Neural cell (in vitro differentiated cells): ENCODE measurements at regions not wholly inside any gene's neighbourhood (a gene's known extent, or its start where the extent isn't known, plus 50 kb on each side); places are given as distances from the start of the nearest gene placed in this dataset.

Experiments
- H2AFZ ChIP-seq: fragments of 200-600, 300-800 bp; sonication (generic), shearing (Covaris generic); 2 replicates; pipeline ENCODE4 v1.6.0; 2014; ENCODE audit warnings: low read depth, mild to moderate bottlenecking, antibody characterized with exemption, low read length, moderate library complexity
- H3F3A ChIP-seq: fragments of 200-600 bp; shearing (Covaris generic); 2 replicates; pipeline ENCODE4 v1.6.1; 2016; ENCODE audit warnings: mild to moderate bottlenecking, moderate library complexity, mixed read lengths, antibody characterized with exemption, low read length; ENCODE audit not compliant: insufficient read depth, poor library complexity, severe bottlenecking
- H3K27ac ChIP-seq: fragments of 200-600, 300-800 bp; sonication (generic), shearing (Covaris generic); 2 replicates; pipeline ENCODE4 v1.5.1; 2014; ENCODE audit warnings: mild to moderate bottlenecking, low read length, moderate library complexity
- H3K27me3 ChIP-seq: fragments of 300-800, 200-600 bp; sonication (generic), shearing (Covaris generic); 2 replicates; pipeline ENCODE4 v1.6.0; 2014; ENCODE audit warnings: mild to moderate bottlenecking, low read depth, low read length, moderate library complexity; ENCODE audit not compliant: insufficient read depth
- H3K36me3 ChIP-seq: fragments of 300-800, 200-600 bp; sonication (generic), shearing (Covaris generic); 2 replicates; pipeline ENCODE4 v1.5.1; 2014; ENCODE audit warnings: mild to moderate bottlenecking, antibody characterized with exemption, low read length, moderate library complexity; ENCODE audit not compliant: insufficient read depth
- H3K4me2 ChIP-seq: fragments of 300-800, 200-600 bp; sonication (generic), shearing (Covaris generic); 2 replicates; pipeline ENCODE4 v1.6.0; 2014; ENCODE audit warnings: mild to moderate bottlenecking, low read length
- H3K4me3 ChIP-seq: fragments of 300-800, 200-600 bp; sonication (generic), shearing (Covaris generic); 2 replicates; pipeline ENCODE4 v1.5.1; 2014; ENCODE audit warnings: mild to moderate bottlenecking, low read length, moderate library complexity
- H3K79me2 ChIP-seq: fragments of 200-600 bp; shearing (Covaris generic); replicated peaks from 2 replicates; pipeline ENCODE4 v1.6.0; 2014; ENCODE audit warnings: mild to moderate bottlenecking, low read length, moderate library complexity; ENCODE audit not compliant: insufficient read depth
- H3K9ac ChIP-seq: fragments of 300-800, 200-600 bp; sonication (generic), shearing (Covaris generic); 2 replicates; pipeline ENCODE4 v1.6.1; 2016; ENCODE audit warnings: mild to moderate bottlenecking, low read length, mixed read lengths
- H3K9me2 ChIP-seq: fragments of 200-600 bp; shearing (Covaris generic); 2 replicates; pipeline ENCODE4 v1.6.1; 2016; ENCODE audit warnings: mild to moderate bottlenecking, low read length, mixed read lengths; ENCODE audit not compliant: insufficient read depth
- H3K9me3 ChIP-seq: fragments of 200-600, 300-800 bp; sonication (generic), shearing (Covaris generic); 2 replicates; pipeline ENCODE4 v1.6.1; 2016; ENCODE audit warnings: mild to moderate bottlenecking, mixed run types, low read length, moderate library complexity, mixed read lengths
- H4K20me1 ChIP-seq: fragments of 200-600 bp; shearing (Covaris generic); 2 replicates; pipeline ENCODE4 v1.6.1; 2016; ENCODE audit warnings: mild to moderate bottlenecking, mixed run types; ENCODE audit not compliant: insufficient read depth
- CTCF ChIP-seq: fragments of 450-650 bp; IDR thresholded peaks from 2 replicates; pipeline ENCODE4 v1.5.1; 2014; ENCODE audit warnings: antibody characterized with exemption, mild to moderate bottlenecking, moderate library complexity; ENCODE audit not compliant: poor library complexity, severe bottlenecking
- EP300 ChIP-seq: fragments of 450-650 bp; conservative IDR thresholded peaks from 2 replicates; pipeline ENCODE4 v1.6.1; 2014; ENCODE audit warnings: antibody characterized with exemption, mild to moderate bottlenecking, moderate library complexity; ENCODE audit not compliant: poor library complexity, severe bottlenecking
- EZH2 ChIP-seq: fragments of 200-600, 300-800 bp; shearing (Covaris generic), sonication (generic); IDR thresholded peaks from 2 replicates; pipeline ENCODE4 v1.6.1; 2014; ENCODE audit warnings: antibody characterized with exemption, low read length, borderline replicate concordance, mild to moderate bottlenecking; ENCODE audit not compliant: insufficient read depth, poor library complexity, severe bottlenecking
- MXI1 ChIP-seq: fragments of 450-650 bp; conservative IDR thresholded peaks from 2 replicates; pipeline ENCODE4 v1.6.1; 2014; ENCODE audit warnings: antibody characterized with exemption, mild to moderate bottlenecking; ENCODE audit not compliant: poor library complexity, severe bottlenecking
- POLR2AphosphoS5 ChIP-seq: IDR thresholded peaks from 2 replicates; pipeline ENCODE4 v1.6.1; 2012
- RAD21 ChIP-seq: fragments of 450-650 bp; conservative IDR thresholded peaks from 2 replicates; pipeline ENCODE4 v1.6.1; 2014; ENCODE audit warnings: antibody characterized with exemption, mild to moderate bottlenecking, moderate library complexity
- SMC3 ChIP-seq: fragments of 450-650 bp; conservative IDR thresholded peaks from 2 replicates; pipeline ENCODE4 v1.6.1; 2014; ENCODE audit warnings: antibody characterized with exemption, mild to moderate bottlenecking, moderate library complexity; ENCODE audit not compliant: poor library complexity
- TAF1 ChIP-seq: IDR thresholded peaks from 2 replicates; pipeline ENCODE4 v1.6.1; 2012; ENCODE audit warnings: low read depth
- TF ChIP-seq, protein P1 (sequence below): IDR thresholded peaks from 2 replicates; pipeline ENCODE4 v1.6.1; 2012; ENCODE audit warnings: borderline replicate concordance

GRCh38 chr10:90993340-90993739, 72.5 kb upstream of the ANKRD1 start:
- H3K4me2 ChIP-seq, result no peak overlapping the region

DNA sequence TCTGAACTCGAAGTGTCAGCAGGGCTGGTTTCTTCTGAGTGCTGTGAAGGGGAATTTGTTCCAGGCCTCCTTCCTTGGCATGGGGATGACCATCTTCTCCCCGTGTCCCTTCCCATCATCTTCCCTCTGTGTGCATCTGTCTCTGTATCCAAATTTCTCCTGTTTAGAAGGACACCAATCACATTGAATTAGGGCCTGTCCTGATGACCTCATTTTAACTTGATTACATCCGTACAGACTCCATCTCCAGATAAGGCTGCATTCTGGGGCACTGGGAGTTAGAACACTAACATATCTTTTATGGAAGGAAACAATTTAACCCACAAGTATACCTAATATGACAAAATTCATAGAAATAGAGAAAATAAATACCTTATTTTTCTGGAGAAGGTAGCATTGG, 76.8 kb upstream of the ANKRD1 start:
- H3F3A ChIP-seq, result no peaks in the 10 kb centered on the region
- no peaks in the 10 kb centered on the region for H4K20me1 ChIP-seq
- no peaks in the 10 kb centered on the region for H3K9me2 ChIP-seq
- H3K4me3 ChIP-seq, result no peak overlapping the region
- H3K4me2 ChIP-seq, result no peak overlapping the region
- TF ChIP-seq POLR2AphosphoS5 (no peak), SMC3 (no peak), RAD21 (no peak), MXI1 (no peak), CTCF (no peak)
- TF ChIP-seq, protein P1, sequence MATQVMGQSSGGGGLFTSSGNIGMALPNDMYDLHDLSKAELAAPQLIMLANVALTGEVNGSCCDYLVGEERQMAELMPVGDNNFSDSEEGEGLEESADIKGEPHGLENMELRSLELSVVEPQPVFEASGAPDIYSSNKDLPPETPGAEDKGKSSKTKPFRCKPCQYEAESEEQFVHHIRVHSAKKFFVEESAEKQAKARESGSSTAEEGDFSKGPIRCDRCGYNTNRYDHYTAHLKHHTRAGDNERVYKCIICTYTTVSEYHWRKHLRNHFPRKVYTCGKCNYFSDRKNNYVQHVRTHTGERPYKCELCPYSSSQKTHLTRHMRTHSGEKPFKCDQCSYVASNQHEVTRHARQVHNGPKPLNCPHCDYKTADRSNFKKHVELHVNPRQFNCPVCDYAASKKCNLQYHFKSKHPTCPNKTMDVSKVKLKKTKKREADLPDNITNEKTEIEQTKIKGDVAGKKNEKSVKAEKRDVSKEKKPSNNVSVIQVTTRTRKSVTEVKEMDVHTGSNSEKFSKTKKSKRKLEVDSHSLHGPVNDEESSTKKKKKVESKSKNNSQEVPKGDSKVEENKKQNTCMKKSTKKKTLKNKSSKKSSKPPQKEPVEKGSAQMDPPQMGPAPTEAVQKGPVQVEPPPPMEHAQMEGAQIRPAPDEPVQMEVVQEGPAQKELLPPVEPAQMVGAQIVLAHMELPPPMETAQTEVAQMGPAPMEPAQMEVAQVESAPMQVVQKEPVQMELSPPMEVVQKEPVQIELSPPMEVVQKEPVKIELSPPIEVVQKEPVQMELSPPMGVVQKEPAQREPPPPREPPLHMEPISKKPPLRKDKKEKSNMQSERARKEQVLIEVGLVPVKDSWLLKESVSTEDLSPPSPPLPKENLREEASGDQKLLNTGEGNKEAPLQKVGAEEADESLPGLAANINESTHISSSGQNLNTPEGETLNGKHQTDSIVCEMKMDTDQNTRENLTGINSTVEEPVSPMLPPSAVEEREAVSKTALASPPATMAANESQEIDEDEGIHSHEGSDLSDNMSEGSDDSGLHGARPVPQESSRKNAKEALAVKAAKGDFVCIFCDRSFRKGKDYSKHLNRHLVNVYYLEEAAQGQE, result no peak
- H3K79me2 ChIP-seq, result no peaks in the 10 kb centered on the region
- no peak overlapping the region for H2AFZ ChIP-seq
- H3K9ac ChIP-seq, result no peak overlapping the region
- H3K27ac ChIP-seq, result no peak overlapping the region
- H3K9me3 ChIP-seq, result no peaks in the 10 kb centered on the region
- no peaks in the 10 kb centered on the region for H3K36me3 ChIP-seq
- H3K27me3 ChIP-seq, result no peaks in the 10 kb centered on the region

More at GRCh38 chr10:90993340-90993739, 72.5 kb upstream of the ANKRD1 start:
- Histone ChIP-seq H2AFZ (no peak overlapping the region), H4K20me1 (no peaks in the 10 kb centered on the region), H3K79me2 (no peaks in the 10 kb centered on the region), H3K9ac (no peak overlapping the region), H3F3A (no peaks in the 10 kb centered on the region), H3K9me3 (no peaks in the 10 kb centered on the region), H3K27me3 (no peaks in the 10 kb centered on the region), H3K36me3 (no peaks in the 10 kb centered on the region), H3K4me3 (no peak overlapping the region), H3K9me2 (no peaks in the 10 kb centered on the region), H3K27ac (no peak overlapping the region)
- TF ChIP-seq POLR2AphosphoS5, result no peak

GRCh38 chr10:90998733-90999511, 78.0 kb upstream of the ANKRD1 start:
- H4K20me1 ChIP-seq, result no peaks in the 10 kb centered on the region
- H3F3A ChIP-seq, result no peaks in the 10 kb centered on the region
- H3K36me3 ChIP-seq, result no peaks in the 10 kb centered on the region
- TF ChIP-seq SMC3 (no peak), TAF1 (no peak), MXI1 (no peak), RAD21 (no peak), EZH2 (no peak), POLR2AphosphoS5 (no peak), EP300 (no peak), CTCF (no peak)
- TF ChIP-seq, protein P1, result no peak
- H3K9me2 ChIP-seq, result no peaks in the 10 kb centered on the region
- no peak overlapping the region for H3K4me2 ChIP-seq
- no peaks in the 10 kb centered on the region for H3K79me2 ChIP-seq
- no peaks in the 10 kb centered on the region for H3K27me3 ChIP-seq
- H3K9ac ChIP-seq, result no peak overlapping the region
- H3K4me3 ChIP-seq, result no peak overlapping the region
- no peak overlapping the region for H2AFZ ChIP-seq
- H3K27ac ChIP-seq, result no peak overlapping the region
- no peaks in the 10 kb centered on the region for H3K9me3 ChIP-seq
